HepG2 (cell line): ENCODE measurements at regions not wholly inside any gene's neighbourhood (a gene's known extent, or its start where the extent isn't known, plus 50 kb on each side); places are given as distances from the start of the nearest gene placed in this dataset.
A peak's percentile ranks its signal among the peaks of the same experiment; 100 is the strongest.

Source experiments
- EZH2 ChIP-seq: conservative IDR thresholded peaks from 2 replicates; pipeline ENCODE4 v1.6.1; 2012; ENCODE audit warnings: mild to moderate bottlenecking, low read depth, low read length, moderate library complexity
- POLR2A ChIP-seq, 2 experiments: IDR thresholded peaks; 2 replicates each; pipeline ENCODE4 v1.6.1; 2011; ENCODE audit warnings: low read depth in 2 of 2, low read length in 2 of 2, mild to moderate bottlenecking in 1 of 2, moderate library complexity in 1 of 2; ENCODE audit not compliant: insufficient read depth in 1 of 2
- RAD51 ChIP-seq: fragments of 450-650 bp; IDR thresholded peaks from 2 replicates; pipeline ENCODE4 v1.6.1; 2016; ENCODE audit warnings: borderline replicate concordance
- SMARCC2 ChIP-seq: fragments of 450-650 bp; IDR thresholded peaks from 2 replicates; pipeline ENCODE4 v1.6.1; 2017; ENCODE audit warnings: antibody characterized with exemption, mild to moderate bottlenecking
- ZNF562 ChIP-seq: sonication (generic); formaldehyde crosslinking; IDR thresholded peaks from 2 replicates; pipeline ENCODE4 v1.8.0; 2022; ENCODE audit warnings: missing genetic modification reagents, borderline replicate concordance
- ZNF775 ChIP-seq: sonication (generic); formaldehyde crosslinking; IDR thresholded peaks from 2 replicates; pipeline ENCODE4 v1.4.0; 2020; ENCODE audit warnings: missing genetic modification reagents, mild to moderate bottlenecking, moderate library complexity, borderline replicate concordance
- TF ChIP-seq, protein P1 (sequence below): sonication (generic); formaldehyde crosslinking; IDR thresholded peaks from 2 replicates; pipeline ENCODE4 v1.5.1; 2020; ENCODE audit warnings: mild to moderate bottlenecking, missing genetic modification reagents, moderate library complexity

DNA sequence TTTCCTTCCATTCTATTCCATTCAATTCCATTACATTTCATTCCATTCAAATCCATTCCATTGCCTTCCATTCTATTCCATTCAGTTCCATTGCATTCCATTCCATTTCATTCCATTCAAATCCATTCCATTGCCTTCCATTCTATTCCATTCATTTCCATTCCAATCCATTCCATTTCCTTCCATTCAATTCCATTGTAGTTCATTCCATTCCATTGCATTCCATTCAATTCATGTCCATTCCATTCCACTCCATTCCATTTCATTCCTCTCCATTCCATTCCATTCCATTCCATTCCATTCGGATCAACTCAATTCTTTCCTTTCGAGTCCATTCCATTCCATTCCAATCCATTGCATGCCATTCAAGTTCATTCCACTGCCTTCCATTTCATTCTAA, 1128.3 kb downstream of the RPIA start:
- TF ChIP-seq ZNF562 (CRISPR knock-in tag) (no peak), SMARCC2 (no peak), ZNF775 (no peak), RAD51 (0 out of 2 replicates have a peak, but pooled peaks have one; percentile 20), EZH2 (no peak), POLR2A (IDR thresholded peaks at IDR 0.05; ENCODE audit: insufficient read depth in 1 of 2, low read depth in 2 of 2, low read length in 2 of 2) (no peak)
- TF ChIP-seq, protein P1, sequence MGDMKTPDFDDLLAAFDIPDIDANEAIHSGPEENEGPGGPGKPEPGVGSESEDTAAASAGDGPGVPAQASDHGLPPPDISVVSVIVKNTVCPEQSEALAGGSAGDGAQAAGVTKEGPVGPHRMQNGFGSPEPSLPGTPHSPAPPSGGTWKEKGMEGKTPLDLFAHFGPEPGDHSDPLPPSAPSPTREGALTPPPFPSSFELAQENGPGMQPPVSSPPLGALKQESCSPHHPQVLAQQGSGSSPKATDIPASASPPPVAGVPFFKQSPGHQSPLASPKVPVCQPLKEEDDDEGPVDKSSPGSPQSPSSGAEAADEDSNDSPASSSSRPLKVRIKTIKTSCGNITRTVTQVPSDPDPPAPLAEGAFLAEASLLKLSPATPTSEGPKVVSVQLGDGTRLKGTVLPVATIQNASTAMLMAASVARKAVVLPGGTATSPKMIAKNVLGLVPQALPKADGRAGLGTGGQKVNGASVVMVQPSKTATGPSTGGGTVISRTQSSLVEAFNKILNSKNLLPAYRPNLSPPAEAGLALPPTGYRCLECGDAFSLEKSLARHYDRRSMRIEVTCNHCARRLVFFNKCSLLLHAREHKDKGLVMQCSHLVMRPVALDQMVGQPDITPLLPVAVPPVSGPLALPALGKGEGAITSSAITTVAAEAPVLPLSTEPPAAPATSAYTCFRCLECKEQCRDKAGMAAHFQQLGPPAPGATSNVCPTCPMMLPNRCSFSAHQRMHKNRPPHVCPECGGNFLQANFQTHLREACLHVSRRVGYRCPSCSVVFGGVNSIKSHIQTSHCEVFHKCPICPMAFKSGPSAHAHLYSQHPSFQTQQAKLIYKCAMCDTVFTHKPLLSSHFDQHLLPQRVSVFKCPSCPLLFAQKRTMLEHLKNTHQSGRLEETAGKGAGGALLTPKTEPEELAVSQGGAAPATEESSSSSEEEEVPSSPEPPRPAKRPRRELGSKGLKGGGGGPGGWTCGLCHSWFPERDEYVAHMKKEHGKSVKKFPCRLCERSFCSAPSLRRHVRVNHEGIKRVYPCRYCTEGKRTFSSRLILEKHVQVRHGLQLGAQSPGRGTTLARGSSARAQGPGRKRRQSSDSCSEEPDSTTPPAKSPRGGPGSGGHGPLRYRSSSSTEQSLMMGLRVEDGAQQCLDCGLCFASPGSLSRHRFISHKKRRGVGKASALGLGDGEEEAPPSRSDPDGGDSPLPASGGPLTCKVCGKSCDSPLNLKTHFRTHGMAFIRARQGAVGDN (CRISPR knock-in tag) = no peak
